Esophagus muscularis mucosa (tissue), 3 donors: ENCODE measurements at regions not wholly inside any gene's neighbourhood (a gene's known extent, or its start where the extent isn't known, plus 50 kb on each side); places are given as distances from the start of the nearest gene placed in this dataset.

ENCODE experiments used
- CTCF ChIP-seq, 3 experiments: fragments of 200-600 bp in 2 of 3; fragments of 450-650 bp in 1 of 3; sonication (generic) in 2 of 3; IDR thresholded peaks; one replicate each; pipeline ENCODE4 v1.5.1; 2017 to 2019; ENCODE audit warnings: antibody characterized with exemption in 3 of 3, mild to moderate bottlenecking in 2 of 3, moderate library complexity in 1 of 3
- POLR2A ChIP-seq: fragments of 450-650 bp; IDR thresholded peaks from one replicate; pipeline ENCODE4 v1.6.1; 2017; ENCODE audit warnings: antibody characterized with exemption, moderate library complexity, mild to moderate bottlenecking, low read depth
- POLR2AphosphoS5 ChIP-seq, 2 donors: sonication (generic); formaldehyde crosslinking; IDR thresholded peaks; one replicate each; pipeline ENCODE4 v1.6.1; 2017; ENCODE audit warnings: antibody characterized with exemption in 2 of 2

DNA sequence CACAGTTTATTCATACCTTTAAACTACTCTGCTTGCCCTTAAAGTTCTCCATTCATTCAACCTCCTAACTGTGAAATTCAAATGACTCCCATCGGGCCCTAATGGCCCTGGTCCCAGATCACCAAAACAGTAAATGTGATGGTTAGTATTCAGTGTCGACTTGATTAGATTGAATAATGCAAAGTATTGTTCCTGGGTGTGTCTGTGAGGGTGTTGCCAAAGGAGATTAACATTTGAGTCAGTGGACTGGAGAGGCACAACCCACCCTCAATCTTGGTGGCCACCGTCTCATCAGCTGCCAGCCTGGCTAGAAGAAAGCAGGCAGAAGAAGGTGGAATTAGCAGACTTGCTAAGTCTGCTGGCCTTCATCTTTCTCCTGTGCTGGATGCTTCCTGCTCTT lies 80.1 kb upstream of the PLXNA4 start:
- TF ChIP-seq CTCF (IDR thresholded peaks at IDR 0.05), result no peak
- no peak for TF ChIP-seq POLR2A
- no peak for TF ChIP-seq POLR2AphosphoS5 (IDR thresholded peaks at IDR 0.05)
